HFF-Myc (cell line): ENCODE measurements at regions not wholly inside any gene's neighbourhood (a gene's known extent, or its start where the extent isn't known, plus 50 kb on each side); places are given as distances from the start of the nearest gene placed in this dataset.

Experiments
- DNase-seq: peaks from one replicate; pipeline ENCODE4 v3.0.0-alpha.2; 2011; ENCODE audit warnings: low read depth; ENCODE audit errors: extremely low read depth
- H3K4me3 ChIP-seq: replicated peaks from 2 replicates; pipeline ENCODE4 v1.5.1; 2011; ENCODE audit warnings: low read depth, mild to moderate bottlenecking, control low read depth, low read length
- TF ChIP-seq, protein P1 (sequence below): IDR thresholded peaks from 2 replicates; pipeline ENCODE4 v1.5.1; 2012; ENCODE audit warnings: mild to moderate bottlenecking, low read depth, low read length, control low read depth; ENCODE audit errors: missing control alignments

DNA sequence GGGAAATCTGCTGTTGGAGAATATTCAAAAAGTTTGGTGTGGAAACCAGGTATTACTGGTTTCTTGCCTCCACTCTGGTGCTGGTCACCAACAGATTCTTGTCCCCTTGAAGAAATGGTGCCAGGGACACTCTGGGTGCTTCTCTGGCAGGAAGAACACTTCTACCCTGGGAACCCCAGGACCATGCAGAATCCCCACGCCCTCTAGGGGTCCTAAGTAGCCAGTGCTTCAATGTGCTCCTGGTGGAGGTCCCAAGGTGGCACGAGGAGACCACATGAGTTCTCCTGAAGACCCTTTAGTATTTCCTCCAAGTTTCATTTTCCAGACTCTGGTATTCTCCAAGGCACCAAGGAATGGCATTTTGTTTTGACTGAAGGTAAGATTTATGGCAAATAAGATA lies 380.6 kb downstream of the TSN start:
- no peak overlapping the region for H3K4me3 ChIP-seq
- TF ChIP-seq, protein P1, sequence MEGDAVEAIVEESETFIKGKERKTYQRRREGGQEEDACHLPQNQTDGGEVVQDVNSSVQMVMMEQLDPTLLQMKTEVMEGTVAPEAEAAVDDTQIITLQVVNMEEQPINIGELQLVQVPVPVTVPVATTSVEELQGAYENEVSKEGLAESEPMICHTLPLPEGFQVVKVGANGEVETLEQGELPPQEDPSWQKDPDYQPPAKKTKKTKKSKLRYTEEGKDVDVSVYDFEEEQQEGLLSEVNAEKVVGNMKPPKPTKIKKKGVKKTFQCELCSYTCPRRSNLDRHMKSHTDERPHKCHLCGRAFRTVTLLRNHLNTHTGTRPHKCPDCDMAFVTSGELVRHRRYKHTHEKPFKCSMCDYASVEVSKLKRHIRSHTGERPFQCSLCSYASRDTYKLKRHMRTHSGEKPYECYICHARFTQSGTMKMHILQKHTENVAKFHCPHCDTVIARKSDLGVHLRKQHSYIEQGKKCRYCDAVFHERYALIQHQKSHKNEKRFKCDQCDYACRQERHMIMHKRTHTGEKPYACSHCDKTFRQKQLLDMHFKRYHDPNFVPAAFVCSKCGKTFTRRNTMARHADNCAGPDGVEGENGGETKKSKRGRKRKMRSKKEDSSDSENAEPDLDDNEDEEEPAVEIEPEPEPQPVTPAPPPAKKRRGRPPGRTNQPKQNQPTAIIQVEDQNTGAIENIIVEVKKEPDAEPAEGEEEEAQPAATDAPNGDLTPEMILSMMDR, result peak; percentile 31
- DNase-seq, result no peak

- TF ChIP-seq, protein P1, result no peak
- H3K4me3 ChIP-seq, result no peak overlapping the region
- no peak for DNase-seq
These were observed 383.1 kb downstream of the TSN start for GRCh38 chr2:122138561-122138960.

DNA sequence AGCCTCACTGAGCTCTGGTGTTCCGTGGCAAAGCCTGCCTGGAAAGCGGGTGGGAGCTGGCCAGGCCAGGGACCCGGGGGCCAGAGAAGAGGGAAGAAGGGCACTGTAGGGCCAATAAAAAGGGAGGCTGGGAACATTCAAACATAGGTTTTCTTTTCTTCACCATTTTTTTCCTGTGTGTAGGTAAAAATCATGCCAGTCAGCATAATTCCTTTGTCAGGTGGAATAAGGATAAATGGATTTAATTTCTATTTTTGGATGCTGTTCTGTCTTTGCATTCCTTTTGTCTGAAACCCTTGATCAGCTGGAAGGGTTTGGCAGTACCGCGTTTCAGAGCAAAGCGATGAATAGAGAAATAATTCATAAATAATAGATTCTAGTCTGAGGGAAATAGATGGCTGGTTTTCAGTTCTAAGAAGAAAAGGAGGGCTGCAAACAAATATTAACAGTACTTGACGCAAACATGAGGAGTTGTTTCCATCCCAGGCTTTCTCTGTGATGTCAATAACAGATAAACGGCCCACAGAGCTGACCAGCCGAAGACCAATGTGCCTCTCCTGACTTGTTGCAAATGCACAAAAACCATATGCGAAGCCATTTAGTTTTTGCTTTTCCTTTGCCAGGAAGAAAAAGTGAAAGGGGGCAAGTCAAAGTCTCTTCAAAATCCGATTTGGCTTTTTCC lies 384.4 kb downstream of the TSN start:
- no peak for DNase-seq
- H3K4me3 ChIP-seq, result no peak overlapping the region
- TF ChIP-seq, protein P1, result no peak

DNA sequence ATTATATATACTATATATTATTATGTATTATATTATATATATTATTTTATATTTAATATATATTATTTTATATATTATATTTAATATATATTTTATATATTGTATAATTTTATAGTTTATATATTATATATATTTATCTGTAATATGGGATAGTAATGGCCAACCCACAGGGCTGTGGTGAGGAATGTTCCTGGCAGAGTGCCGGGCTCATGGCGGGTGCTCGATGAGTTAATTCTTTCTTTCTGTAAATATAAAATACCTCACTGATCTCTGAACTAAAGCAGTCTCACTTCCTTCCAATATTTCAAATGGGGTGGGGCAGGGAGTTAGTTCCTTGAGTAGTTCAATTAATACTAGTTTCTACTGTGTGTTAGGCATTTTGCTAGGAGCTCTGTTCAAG lies 389.4 kb downstream of the TSN start:
- H3K4me3 ChIP-seq, result no peak overlapping the region
- TF ChIP-seq, protein P1, result no peak
- no peak for DNase-seq

GRCh38 chr2:122145856-122146255 lies 390.4 kb downstream of the TSN start:
- H3K4me3 ChIP-seq, result no peak overlapping the region
- no peak for DNase-seq
- TF ChIP-seq, protein P1, result no peak

GRCh38 chr2:122148128-122148767 lies 392.8 kb downstream of the TSN start:
- no peak for DNase-seq
- no peak overlapping the region for H3K4me3 ChIP-seq
- TF ChIP-seq, protein P1, result no peak
